WTC11 (cell line): ENCODE measurements at regions not wholly inside any gene's neighbourhood (a gene's known extent, or its start where the extent isn't known, plus 50 kb on each side); places are given as distances from the start of the nearest gene placed in this dataset.

Source experiments
- ATAC-seq: fragments of 200-7000 bp; cut with Tn5 transposase; 2 replicates; pipeline ENCODE4 v1.10.0; 2021; ENCODE audit warnings: mild to moderate bottlenecking, moderate library complexity
- CTCF ChIA-PET: fragments of 300-600 bp; sonication (Branson Sonifier 250); formaldehyde crosslinking; loops from one replicate; lab custom pipeline; 2021; ENCODE audit warnings: antibody characterized with exemption; lab: Charles Lee
- POLR2A ChIA-PET: fragments of 350-600 bp; sonication (Branson Sonifier 250); formaldehyde crosslinking; loops from one replicate; lab custom pipeline; 2021; ENCODE audit warnings: antibody characterized with exemption; lab: Charles Lee
- DNase-seq: peaks from one replicate; pipeline ENCODE4 v3.0.0; 2021; ENCODE audit warnings: low spot score
- H3K27ac Mint-ChIP-seq: 2 replicates; pipeline ENCODE4 v1.8.0; 2021; ENCODE audit warnings: mixed read lengths
- H3K27me3 Mint-ChIP-seq: 2 replicates; pipeline ENCODE4 v1.8.0; 2021; ENCODE audit warnings: low read depth, mild to moderate bottlenecking, moderate library complexity, mixed read lengths
- H3K36me3 Mint-ChIP-seq: 2 replicates; pipeline ENCODE4 v1.8.0; 2021; ENCODE audit warnings: mixed read lengths
- H3K4me1 Mint-ChIP-seq: 2 replicates; pipeline ENCODE4 v1.8.0; 2022; ENCODE audit warnings: mixed read lengths
- H3K4me3 Mint-ChIP-seq: 2 replicates; pipeline ENCODE4 v1.8.0; 2021; ENCODE audit warnings: mild to moderate bottlenecking, moderate library complexity, mixed read lengths
- H3K9me3 Mint-ChIP-seq: 2 replicates; pipeline ENCODE4 v1.8.0; 2021; ENCODE audit warnings: mixed read lengths
- AFF4 ChIP-seq: sonication (generic); formaldehyde crosslinking; IDR thresholded peaks from 2 replicates; pipeline ENCODE4 v1.8.1; 2023; ENCODE audit warnings: mild to moderate bottlenecking, missing genetic modification reagents, borderline replicate concordance
- ELF4 ChIP-seq: sonication (generic); formaldehyde crosslinking; IDR thresholded peaks from 2 replicates; pipeline ENCODE4 v1.8.1; 2022; ENCODE audit warnings: low read depth, mild to moderate bottlenecking, moderate library complexity, missing genetic modification reagents
- ETV6 ChIP-seq: sonication (generic); formaldehyde crosslinking; IDR thresholded peaks from 2 replicates; pipeline ENCODE4 v1.8.1; 2022; ENCODE audit warnings: mild to moderate bottlenecking, missing genetic modification reagents
- SMAD3 ChIP-seq: sonication (generic); formaldehyde crosslinking; IDR thresholded peaks from 2 replicates; pipeline ENCODE4 v1.8.0; 2022; ENCODE audit warnings: missing genetic modification reagents, mild to moderate bottlenecking, borderline replicate concordance
- TEAD1 ChIP-seq: sonication (generic); formaldehyde crosslinking; IDR thresholded peaks from 2 replicates; pipeline ENCODE4 v1.8.0; 2022; ENCODE audit warnings: mild to moderate bottlenecking, missing genetic modification reagents
- ZBTB21 ChIP-seq: sonication (generic); formaldehyde crosslinking; IDR thresholded peaks from 2 replicates; pipeline ENCODE4 v1.8.1; 2023; ENCODE audit warnings: mild to moderate bottlenecking, missing genetic modification reagents, borderline replicate concordance
- ZNF138 ChIP-seq: sonication (generic); formaldehyde crosslinking; conservative IDR thresholded peaks from 2 replicates; pipeline ENCODE4 v1.8.1; 2022; ENCODE audit warnings: mild to moderate bottlenecking, moderate library complexity, missing genetic modification reagents
- ZNF281 ChIP-seq: sonication (generic); formaldehyde crosslinking; IDR thresholded peaks from 2 replicates; pipeline ENCODE4 v1.8.0; 2023; ENCODE audit warnings: mild to moderate bottlenecking, missing genetic modification reagents
- ZNF396 ChIP-seq: fragments of 250-450 bp; sonication (Bioruptor Pico); IDR thresholded peaks from 2 replicates; pipeline ENCODE4 v1.8.0; 2021; ENCODE audit warnings: mild to moderate bottlenecking, moderate library complexity, borderline replicate concordance
- TF ChIP-seq, protein P1 (sequence below): fragments of 250-450 bp; sonication (Bioruptor Pico); IDR thresholded peaks from 2 replicates; pipeline ENCODE4 v2.1.2; 2022; ENCODE audit warnings: mild to moderate bottlenecking, moderate library complexity
- TF ChIP-seq, protein P2 (sequence below): fragments of 250-450 bp; sonication (Bioruptor Pico); conservative IDR thresholded peaks from 2 replicates; pipeline ENCODE4 v1.9.0; 2021; ENCODE audit warnings: mild to moderate bottlenecking
- TF ChIP-seq, protein P3 (sequence below): sonication (generic); formaldehyde crosslinking; IDR thresholded peaks from 2 replicates; pipeline ENCODE4 v1.8.1; 2023; ENCODE audit warnings: mild to moderate bottlenecking, missing genetic modification reagents
- TF ChIP-seq, protein P4 (sequence below): fragments of 250-450 bp; sonication (Bioruptor Pico); IDR thresholded peaks from 2 replicates; pipeline ENCODE4 v1.9.0; 2021; ENCODE audit warnings: mild to moderate bottlenecking
- TF ChIP-seq, protein P5 (sequence below): sonication (generic); formaldehyde crosslinking; IDR thresholded peaks from 2 replicates; pipeline ENCODE4 v1.8.1; 2022; ENCODE audit warnings: missing genetic modification reagents, borderline replicate concordance
- TF ChIP-seq, protein P6 (sequence below): sonication (generic); formaldehyde crosslinking; IDR thresholded peaks from 2 replicates; pipeline ENCODE4 v1.8.0; 2022; ENCODE audit warnings: mild to moderate bottlenecking, missing genetic modification reagents
- TF ChIP-seq, protein P7 (sequence below): sonication (generic); formaldehyde crosslinking; IDR thresholded peaks from 2 replicates; pipeline ENCODE4 v1.8.1; 2023; ENCODE audit warnings: mild to moderate bottlenecking, moderate library complexity, missing genetic modification reagents

GRCh38 chr2:143893371-143893770 is 626.5 kb downstream of the ZEB2 start:
- Mint-ChIP-seq H3K4me3 (no peak overlapping the region), H3K4me1 (peaks cover 52% of the 10 kb centered on the region), H3K36me3 (no peaks in the 10 kb centered on the region), H3K9me3 (no peaks in the 10 kb centered on the region), H3K27ac (no peak overlapping the region), H3K27me3 (peaks cover 93% of the 10 kb centered on the region)
- POLR2A ChIA-PET, result no interaction called here
- no peak for ATAC-seq
- CTCF ChIA-PET, result no interaction called here
- DNase-seq, result no peak
- TF ChIP-seq, protein P1, sequence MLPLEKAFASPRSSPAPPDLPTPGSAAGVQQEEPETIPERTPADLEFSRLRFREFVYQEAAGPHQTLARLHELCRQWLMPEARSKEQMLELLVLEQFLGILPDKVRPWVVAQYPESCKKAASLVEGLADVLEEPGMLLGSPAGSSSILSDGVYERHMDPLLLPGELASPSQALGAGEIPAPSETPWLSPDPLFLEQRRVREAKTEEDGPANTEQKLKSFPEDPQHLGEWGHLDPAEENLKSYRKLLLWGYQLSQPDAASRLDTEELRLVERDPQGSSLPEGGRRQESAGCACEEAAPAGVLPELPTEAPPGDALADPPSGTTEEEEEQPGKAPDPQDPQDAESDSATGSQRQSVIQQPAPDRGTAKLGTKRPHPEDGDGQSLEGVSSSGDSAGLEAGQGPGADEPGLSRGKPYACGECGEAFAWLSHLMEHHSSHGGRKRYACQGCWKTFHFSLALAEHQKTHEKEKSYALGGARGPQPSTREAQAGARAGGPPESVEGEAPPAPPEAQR (CRISPR knock-in tag), result no peak
- TF ChIP-seq, protein P2, sequence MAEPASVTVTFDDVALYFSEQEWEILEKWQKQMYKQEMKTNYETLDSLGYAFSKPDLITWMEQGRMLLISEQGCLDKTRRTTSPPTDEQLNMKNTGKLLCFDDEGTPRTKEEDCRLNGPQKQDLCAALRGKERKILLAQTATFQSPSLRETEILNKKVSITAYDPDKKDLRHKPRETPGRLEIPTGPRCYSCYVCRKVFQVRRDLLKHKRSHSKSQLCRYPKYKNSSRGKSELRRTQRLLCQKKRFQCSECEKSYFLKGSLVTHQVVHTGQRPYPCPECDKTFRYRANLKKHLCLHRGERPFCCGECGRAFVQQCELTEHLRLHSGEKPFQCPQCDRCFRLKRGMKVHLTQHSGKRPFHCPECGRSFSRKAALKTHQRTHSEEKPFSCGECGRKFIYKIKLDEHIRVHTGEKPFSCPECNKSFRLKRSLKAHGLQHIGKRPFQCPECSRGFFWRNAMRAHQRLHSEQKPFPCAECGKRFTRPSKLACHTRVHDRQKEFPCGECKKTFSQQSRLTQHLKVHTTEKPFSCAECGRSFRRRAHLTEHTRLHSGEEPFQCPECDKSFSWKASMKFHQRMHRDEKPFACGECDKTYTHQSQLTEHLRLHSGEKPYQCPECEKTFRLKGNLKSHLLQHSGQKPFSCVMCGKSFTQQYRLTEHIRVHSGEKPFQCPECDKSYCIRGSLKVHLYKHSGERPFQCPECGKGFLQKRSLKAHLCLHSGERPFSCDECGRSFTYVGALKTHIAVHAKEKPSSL, result no peak
- TF ChIP-seq, protein P3, sequence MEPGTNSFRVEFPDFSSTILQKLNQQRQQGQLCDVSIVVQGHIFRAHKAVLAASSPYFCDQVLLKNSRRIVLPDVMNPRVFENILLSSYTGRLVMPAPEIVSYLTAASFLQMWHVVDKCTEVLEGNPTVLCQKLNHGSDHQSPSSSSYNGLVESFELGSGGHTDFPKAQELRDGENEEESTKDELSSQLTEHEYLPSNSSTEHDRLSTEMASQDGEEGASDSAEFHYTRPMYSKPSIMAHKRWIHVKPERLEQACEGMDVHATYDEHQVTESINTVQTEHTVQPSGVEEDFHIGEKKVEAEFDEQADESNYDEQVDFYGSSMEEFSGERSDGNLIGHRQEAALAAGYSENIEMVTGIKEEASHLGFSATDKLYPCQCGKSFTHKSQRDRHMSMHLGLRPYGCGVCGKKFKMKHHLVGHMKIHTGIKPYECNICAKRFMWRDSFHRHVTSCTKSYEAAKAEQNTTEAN (CRISPR knock-in tag), result no peak
- TF ChIP-seq, protein P4, sequence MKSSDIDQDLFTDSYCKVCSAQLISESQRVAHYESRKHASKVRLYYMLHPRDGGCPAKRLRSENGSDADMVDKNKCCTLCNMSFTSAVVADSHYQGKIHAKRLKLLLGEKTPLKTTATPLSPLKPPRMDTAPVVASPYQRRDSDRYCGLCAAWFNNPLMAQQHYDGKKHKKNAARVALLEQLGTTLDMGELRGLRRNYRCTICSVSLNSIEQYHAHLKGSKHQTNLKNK (CRISPR knock-in tag), result no peak
- TF ChIP-seq, protein P5, sequence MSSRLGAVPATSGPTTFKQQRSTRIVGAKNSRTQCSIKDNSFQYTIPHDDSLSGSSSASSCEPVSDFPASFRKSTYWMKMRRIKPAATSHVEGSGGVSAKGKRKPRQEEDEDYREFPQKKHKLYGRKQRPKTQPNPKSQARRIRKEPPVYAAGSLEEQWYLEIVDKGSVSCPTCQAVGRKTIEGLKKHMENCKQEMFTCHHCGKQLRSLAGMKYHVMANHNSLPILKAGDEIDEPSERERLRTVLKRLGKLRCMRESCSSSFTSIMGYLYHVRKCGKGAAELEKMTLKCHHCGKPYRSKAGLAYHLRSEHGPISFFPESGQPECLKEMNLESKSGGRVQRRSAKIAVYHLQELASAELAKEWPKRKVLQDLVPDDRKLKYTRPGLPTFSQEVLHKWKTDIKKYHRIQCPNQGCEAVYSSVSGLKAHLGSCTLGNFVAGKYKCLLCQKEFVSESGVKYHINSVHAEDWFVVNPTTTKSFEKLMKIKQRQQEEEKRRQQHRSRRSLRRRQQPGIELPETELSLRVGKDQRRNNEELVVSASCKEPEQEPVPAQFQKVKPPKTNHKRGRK (CRISPR knock-in tag), result no peak
- TF ChIP-seq ZNF281 (CRISPR knock-in tag), result no peak
- TF ChIP-seq AFF4 (CRISPR knock-in tag), result no peak

DNA sequence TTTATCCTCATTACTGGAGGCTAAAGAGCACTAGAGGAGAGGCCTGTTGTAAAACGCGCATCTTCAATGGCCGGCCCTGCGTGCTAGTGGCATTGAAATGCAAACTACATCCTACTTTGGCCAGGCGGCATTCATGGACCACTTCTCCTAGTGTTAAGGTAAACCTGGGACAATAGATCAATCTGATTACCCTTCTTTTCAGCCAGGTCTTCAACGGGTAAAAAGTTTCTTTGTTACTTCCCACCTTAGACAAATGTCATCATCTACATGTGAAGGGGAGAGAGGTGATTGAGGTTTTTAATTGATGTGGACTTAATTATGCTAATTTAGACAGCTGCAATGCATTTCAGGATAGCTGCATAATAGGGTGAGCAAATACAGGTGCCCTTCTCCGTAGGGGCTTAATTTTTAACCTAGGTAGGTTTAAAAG is 628.0 kb downstream of the ZEB2 start:
- peaks cover 52% of the 10 kb centered on the region for H3K4me1 Mint-ChIP-seq
- no peaks in the 10 kb centered on the region for H3K9me3 Mint-ChIP-seq
- H3K27me3 Mint-ChIP-seq, result peaks cover 99% of the 10 kb centered on the region
- CTCF ChIA-PET, result no interaction called here
- H3K4me3 Mint-ChIP-seq, result peak overlapping the region; percentile 35
- POLR2A ChIA-PET, result no interaction called here
- peak; percentile 95 for ATAC-seq
- DNase-seq, result peak; percentile 79
- no peaks in the 10 kb centered on the region for H3K36me3 Mint-ChIP-seq
- peak overlapping the region; percentile 90 for H3K27ac Mint-ChIP-seq
- TF ChIP-seq, protein P6, sequence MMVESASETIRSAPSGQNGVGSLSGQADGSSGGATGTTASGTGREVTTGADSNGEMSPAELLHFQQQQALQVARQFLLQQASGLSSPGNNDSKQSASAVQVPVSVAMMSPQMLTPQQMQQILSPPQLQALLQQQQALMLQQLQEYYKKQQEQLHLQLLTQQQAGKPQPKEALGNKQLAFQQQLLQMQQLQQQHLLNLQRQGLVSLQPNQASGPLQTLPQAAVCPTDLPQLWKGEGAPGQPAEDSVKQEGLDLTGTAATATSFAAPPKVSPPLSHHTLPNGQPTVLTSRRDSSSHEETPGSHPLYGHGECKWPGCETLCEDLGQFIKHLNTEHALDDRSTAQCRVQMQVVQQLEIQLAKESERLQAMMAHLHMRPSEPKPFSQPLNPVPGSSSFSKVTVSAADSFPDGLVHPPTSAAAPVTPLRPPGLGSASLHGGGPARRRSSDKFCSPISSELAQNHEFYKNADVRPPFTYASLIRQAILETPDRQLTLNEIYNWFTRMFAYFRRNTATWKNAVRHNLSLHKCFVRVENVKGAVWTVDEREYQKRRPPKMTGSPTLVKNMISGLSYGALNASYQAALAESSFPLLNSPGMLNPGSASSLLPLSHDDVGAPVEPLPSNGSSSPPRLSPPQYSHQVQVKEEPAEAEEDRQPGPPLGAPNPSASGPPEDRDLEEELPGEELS, result peak; percentile 96; the same call in 1 of the 2 replicates
- TF ChIP-seq TEAD1 (CRISPR knock-in tag) (peak; percentile 64; the same call in 1 of the 2 replicates), ELF4 (no peak), ZBTB21 (CRISPR knock-in tag) (0 out of 2 replicates have a peak, but pooled peaks have one; percentile 44), SMAD3 (CRISPR knock-in tag) (0 out of 2 replicates have a peak, but pooled peaks have one; percentile 43), ETV6 (CRISPR knock-in tag) (peak; percentile 94), ZNF138 (CRISPR knock-in tag) (0 out of 2 replicates have a peak, but pooled peaks have one; percentile 71), ZNF396 (CRISPR knock-in tag) (no peak)
- TF ChIP-seq, protein P7, sequence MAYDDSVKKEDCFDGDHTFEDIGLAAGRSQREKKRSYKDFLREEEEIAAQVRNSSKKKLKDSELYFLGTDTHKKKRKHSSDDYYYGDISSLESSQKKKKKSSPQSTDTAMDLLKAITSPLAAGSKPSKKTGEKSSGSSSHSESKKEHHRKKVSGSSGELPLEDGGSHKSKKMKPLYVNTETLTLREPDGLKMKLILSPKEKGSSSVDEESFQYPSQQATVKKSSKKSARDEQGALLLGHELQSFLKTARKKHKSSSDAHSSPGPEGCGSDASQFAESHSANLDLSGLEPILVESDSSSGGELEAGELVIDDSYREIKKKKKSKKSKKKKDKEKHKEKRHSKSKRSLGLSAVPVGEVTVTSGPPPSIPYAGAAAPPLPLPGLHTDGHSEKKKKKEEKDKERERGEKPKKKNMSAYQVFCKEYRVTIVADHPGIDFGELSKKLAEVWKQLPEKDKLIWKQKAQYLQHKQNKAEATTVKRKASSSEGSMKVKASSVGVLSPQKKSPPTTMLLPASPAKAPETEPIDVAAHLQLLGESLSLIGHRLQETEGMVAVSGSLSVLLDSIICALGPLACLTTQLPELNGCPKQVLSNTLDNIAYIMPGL (CRISPR knock-in tag), result no peak
